Activated CD8-positive, alpha-beta memory T cell treated with anti-CD3 and anti-CD28 coated beads for 1 hour (primary cell): ENCODE measurements at regions not wholly inside any gene's neighbourhood (a gene's known extent, or its start where the extent isn't known, plus 50 kb on each side); places are given as distances from the start of the nearest gene placed in this dataset.
"Not testable (repeated sequence)": the region's sequence is repeated elsewhere in the genome, so short reads cannot be mapped to it uniquely, and the experiment has no call there.

Source experiments
- DNase-seq, 2 donors: peaks; one replicate each; pipeline ENCODE4 v3.0.0-alpha.2; 2020; ENCODE audit warnings: low read depth in 1 of 2; ENCODE audit errors: extremely low read depth in 1 of 2

DNA sequence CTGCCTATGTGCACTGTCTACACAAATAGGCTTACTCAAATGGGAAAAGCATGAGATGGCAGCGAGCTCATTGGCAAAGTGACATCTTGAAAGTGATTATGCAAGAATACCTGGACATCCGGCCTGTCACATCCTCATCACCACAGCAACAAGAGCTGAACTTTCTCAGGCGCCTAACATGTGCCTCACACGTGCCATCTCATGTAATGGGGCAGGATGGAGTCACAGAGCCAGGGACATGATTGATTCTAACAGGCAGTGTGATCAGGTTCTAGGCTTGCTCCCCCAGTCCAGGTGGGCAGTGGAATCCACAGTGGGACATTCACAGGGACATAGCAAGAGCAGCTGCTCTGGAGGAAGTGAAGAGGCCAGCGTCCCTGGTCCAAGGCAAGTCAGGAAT lies 192.3 kb upstream of the SSTR4 start:
- DNase-seq: no peak

DNA sequence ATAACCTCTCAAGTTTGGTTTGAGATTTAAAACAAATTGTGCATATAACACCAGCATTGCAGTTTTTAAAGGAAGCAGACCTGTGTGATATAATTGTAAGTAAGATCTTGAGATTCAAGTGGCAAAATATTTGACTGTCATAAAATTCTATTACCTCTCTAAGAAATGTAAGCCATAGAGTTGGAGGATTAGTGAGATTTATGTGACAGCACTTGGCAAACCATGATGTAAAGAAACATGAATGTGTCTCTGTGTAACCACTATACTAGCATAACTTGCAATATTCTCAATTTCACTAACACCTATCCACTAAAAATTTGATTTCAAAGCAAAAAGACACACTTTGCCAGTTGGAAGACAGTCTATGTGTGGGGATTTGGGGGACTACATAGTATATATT lies 190.2 kb upstream of the SSTR4 start:
- no peak for DNase-seq

DNA sequence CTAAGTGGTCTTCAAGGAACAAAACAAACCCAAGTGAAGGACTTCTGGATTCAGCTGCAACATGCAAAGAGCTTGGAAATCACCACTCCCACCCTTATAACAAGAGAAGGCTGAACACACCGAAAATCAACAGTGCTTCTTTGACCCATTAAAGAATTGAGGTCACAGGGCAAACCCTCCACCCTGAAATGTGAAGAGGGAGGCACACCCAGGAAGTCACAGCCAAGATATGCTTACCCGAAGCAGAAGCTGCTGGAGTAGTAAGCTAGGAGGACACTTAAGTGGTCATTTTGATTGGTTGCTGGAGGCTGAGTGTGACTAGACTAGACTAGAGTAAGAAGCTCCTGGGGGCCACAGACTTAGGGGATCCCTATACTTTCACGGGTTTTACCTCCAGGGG lies 188.2 kb upstream of the SSTR4 start:
- no peak for DNase-seq

DNA sequence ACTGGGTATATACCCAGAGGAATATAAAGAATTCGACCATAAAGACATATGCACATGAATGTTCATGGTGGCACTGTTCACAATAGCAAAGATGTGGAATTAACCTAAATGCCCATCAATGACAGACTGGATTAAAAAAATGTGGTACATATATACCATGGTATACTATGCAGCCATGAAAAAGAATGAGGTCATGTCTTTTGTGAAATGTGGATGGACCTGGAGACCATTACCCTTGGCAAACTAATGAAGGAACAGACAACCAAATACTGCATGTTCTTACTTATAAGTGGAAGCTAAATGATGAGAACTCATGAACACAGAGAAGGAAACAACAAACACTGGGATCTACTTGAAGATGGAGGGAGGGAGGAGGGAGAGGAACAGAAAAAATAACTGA lies 186.7 kb upstream of the SSTR4 start:
- no peak for DNase-seq

DNA sequence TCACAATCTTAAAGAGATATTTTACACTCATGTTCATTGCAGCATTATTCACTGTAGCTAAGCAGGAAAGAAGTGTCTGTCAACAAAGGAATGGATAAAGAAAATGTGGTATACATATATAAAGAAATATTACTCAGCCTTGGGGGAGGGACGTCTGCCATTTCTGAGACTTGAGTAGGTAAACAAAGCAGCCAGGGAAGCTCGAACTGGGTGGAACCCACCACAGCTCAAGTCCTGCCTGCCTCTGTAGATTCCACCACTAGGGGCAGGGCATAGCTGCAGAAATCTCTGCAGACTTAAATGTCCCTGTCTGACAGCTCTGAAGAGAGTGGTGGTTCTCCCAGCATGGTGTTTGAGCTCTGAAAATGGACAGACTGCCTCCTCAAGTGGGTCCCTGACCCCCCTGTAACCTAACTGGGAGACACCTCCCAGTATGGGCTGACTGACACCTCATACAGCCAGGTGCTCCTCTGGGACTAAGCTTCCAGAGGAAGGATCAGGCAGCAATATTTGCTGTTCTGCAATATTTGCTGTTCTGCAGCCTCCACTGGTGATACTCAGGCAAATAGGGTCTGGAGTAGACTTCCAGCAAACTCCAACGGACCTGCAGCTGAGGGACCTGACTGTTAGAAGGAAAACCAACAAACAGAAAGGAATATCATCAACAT lies 183.3 kb upstream of the SSTR4 start:
- not testable (repeated sequence) for DNase-seq

DNA sequence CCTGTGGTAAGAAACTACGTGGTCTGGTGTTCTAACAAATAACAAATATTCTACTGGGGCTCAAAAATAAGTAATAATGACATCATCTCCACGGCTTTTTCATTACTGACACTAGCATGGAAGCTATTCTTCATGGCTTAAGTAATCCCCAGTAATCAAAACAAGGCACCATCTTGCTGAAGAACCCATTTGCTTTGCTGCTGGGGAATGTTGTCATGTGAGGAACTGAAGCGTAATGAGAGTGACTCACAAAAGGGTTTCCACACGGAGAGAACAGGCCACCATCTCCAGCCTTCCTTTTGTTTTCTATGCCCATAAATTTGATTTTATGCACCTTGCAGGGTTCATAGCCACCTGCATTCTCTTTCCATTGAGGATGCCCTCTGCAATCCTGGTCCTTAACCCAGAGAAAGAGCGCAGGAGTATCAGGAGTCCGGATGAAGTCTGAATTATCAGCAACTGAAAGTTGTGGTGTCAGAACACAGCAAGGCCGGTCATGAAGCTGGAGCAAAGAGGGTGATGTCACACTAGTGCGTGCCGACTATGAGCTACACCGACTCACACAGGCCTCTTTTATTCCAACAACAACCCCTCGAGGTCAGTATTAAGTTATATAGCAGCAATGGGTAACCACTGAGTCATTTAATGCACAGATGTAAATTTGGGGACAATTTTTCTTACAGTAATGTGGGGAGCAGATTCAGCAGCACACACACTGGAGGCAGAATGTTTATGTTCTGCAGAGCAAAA lies 173.7 kb upstream of the SSTR4 start:
- DNase-seq: no peak

DNA sequence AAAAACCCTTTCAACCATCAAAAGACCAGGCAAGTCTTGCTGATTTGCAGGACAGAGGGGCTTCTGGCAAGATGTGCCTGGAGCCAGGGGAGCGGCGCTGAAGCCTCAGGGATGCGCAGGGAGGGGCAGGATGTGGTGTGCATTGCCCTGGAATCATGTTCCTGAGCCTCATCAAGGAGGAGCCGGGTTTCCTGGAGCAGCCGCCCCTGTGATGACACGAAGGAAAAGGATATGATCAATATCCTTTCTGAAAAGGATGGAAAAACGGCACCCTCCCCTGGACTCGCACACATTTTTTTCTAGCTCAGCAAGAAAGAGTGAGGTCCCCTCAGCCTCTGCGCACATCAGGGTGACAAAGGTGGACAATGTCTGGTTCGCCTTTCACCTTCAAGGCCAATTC lies 173.1 kb upstream of the SSTR4 start:
- DNase-seq: no peak

DNA sequence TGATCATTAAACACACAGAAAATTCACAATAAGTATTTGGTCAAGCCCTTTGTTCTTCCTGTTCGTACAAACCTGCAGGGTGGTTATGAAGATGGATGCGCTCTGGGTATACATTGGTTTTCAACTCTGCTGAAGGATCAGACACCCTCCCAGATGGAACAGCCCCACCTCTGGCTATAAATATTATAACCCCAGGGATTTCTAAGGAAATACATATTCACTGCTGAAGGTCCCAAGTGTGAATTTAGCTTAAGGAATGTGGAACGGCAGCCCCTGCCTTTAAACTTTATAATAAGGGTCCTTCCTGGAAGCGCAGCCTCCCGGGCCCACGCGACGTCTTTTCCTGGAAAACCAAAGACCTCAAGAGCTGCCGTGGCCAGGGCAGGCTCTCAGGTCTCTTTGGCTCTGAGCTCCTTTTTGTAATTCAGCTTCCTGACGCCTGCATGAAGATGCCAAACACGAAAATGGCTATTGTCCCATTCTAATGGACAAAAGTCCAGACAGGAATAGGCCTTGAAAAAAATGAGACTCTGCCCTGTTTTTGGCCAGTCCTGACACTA lies 172.4 kb upstream of the SSTR4 start:
- no peak for DNase-seq

DNA sequence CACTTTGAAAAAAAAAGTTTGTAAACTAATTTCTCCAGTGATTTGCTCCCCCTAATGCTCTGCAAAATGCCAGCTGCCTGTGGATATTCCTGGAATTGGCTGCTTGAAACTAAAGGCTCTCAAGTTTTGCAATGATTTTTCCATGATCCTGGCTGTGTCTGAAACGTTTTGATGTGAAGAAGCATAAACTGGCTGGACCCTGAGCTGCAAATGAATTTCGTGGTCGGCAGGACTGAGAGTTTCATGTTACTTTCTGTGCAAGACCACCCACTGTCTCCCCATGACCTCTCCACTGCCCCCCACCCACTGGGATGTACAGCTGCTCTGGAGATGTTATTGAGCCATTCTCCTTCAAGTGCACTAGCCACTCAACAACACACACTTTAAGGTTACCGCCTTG lies 171.3 kb upstream of the SSTR4 start:
- DNase-seq: no peak

DNA sequence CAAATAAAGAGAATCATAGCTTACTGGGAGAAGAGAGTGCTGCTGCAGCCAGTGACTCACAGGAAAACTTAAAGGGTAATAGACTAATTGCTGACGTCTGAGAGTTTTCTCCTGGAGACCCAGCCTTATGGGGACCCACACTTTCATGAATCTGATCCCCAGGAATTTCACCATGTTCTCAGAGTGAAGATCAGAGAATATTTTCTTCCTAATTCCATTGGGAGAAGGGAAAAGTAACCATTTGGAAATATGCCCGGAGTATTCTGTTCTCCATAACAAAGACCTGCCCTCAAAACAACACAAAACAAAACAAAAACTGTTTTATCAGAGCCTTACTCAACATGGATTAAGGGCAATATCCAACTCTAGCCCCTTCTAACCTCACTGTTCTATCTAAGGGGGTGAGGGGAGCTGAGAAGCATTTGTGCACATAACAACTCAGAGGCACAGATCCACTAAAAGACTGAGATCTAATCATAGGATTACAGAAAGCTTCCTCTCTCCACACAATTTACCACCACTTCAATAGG lies 168.2 kb upstream of the SSTR4 start:
- DNase-seq: no peak

DNA sequence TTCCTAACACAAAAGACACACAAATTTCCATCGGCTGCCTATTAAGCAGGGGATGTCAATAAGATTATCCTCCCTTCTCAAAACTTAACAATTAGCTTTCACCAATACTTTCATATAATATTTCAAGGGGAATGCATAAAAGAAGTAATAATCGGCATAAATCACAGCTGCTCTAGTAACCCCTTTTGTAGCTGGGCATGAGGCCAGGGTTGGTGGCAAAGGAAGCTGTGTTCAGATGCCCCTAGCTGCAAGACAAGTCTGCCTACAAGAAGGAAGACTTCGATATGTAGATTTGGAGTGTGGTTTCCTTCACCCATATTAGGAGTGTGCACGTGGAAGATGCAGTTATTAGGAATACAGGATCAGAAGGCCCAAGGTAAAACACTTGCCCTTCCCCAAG lies 156.9 kb upstream of the SSTR4 start:
- no peak for DNase-seq

DNA sequence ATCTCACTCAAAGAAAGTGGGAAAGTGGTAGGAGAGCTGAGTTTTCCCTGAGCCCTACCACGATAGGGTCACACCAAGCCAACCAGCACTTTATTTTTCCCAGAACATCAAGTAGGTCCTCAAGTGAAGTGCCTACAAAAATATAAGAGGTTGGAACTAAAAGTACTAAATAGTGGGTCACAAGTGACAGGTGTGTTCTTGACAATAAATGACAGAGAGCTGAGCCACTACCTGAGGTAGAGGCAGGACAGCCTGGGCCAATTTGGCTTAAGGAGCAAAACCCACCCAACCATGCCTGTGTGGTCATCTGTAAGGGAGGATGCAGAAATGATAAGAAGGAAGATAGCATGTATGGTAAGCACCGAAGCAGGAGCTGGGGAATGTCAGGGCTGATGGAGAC lies 154.8 kb upstream of the SSTR4 start:
- DNase-seq: no peak

DNA sequence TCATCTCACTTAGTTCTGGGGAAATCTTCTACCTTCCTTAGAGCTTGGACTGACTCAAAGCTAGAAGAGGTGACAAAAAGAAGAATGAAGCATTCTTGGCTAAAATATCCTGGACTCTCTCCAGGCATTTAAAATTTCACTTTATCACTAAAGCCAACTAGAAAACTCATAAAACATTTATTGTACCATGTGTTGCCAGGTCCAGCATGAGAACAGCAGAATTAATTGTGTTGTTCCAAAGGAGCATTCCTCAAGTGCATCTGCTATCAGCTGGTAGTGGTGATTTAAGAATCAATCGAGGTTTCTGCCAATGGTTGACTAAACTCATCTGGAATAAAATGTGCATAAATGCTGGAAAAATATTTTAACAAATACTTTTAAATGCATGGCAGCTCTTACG lies 147.3 kb upstream of the SSTR4 start:
- DNase-seq: no peak

DNA sequence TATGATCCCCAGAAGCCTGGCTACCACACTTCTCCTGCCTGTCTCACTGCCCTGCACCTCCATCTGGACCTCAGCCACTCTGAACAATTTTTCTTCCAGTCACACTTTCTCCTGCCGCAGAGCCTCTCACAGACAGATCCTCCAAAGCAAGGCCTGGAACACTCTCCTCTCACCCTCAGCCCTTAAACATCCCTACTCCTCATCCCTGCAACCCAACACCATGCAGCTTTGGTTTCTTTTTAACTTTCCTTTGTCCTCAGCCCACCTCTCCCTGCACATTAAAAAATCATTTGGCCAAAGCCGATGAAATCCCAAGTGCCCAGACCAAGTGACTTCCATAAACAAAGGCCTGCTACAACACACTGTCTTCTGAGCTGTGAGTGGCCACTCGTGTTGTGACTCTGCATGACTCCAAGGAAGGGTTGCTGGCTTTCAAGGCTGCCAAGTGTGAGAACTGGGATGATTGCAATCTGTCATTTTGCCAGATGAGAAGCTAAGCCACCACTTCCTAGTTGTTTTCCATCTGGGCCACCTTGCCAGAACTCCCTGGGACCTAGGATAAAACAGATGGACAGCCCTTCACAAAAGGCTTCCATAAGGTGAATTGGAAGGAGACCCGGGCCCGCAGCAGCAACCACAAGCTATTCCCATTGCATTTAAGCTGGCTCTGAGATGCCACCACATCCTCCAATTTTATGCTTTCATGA lies 144.4 kb upstream of the SSTR4 start:
- no peak for DNase-seq

DNA sequence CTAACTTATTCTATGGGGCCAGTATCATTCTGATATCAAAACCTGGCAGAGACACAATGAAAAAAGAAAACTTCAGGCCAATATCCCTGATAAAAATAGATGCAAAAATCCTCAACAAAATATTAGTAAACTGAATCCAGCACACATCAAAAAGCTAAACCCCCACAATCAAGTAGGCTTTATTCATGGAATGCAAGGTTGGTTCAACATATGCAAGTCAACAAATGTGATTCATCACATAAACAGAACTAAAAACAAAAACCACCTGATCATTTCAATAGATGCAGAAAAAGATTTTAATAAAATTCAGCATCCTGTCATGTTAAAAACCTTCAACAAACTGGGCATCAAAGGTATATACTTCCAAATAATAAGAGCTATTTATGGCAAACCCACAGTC lies 133.9 kb upstream of the SSTR4 start:
- no peak for DNase-seq

DNA sequence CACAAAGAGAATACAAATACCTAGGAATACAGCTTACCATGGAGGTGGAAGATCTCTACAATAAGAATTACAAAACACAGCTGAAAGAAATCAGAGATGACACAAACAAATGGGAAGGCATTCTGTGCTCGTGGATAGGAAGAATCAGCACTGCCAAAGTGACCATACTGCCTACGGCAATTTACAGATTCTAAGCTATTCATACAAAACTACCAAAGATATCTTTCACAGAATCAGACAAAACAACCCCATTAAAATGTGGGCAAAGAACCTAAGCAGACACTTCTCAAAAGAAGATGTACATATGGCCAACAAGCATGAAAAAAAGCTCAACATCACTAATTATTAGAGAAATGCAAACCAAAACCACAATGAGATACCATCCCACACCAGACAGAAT lies 133.2 kb upstream of the SSTR4 start:
- DNase-seq: no peak

DNA sequence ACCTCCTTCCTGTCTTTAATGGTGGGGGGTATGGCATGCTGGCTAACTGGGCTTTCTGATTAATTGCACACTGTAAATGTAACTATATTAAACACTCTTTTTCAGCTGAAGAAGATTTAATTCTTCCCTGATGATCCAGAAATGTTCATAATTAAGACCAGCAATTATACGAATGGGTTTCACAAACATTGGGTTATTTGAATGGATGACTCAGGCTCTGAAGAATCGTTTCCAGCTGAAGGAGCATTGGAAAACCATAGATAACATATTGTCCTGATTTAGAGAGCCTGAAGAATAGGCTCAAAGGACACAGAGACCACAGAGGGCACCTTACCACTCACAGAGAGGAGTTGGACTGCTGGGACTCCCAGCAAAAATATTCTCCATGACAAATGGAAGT lies 130.7 kb upstream of the SSTR4 start:
- no peak for DNase-seq

DNA sequence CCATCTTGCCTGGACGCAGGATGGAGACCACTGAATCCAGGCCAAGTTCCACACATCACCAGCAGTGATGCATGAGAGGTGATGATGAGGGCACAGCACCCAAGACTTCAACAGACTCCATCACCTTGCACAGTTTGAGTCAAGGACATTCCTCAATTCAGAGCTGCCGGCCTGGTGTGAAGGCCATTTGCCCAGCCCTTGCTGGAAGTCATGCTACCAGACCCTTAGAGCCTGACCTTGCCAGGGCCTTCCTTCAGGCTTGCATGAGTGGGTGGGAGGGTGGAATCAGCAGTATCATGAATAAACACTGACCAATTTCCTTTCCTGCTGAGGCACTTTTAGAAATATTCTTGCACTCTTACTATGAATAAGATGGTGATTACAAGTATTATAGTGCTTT lies 130.2 kb upstream of the SSTR4 start:
- no peak for DNase-seq

DNA sequence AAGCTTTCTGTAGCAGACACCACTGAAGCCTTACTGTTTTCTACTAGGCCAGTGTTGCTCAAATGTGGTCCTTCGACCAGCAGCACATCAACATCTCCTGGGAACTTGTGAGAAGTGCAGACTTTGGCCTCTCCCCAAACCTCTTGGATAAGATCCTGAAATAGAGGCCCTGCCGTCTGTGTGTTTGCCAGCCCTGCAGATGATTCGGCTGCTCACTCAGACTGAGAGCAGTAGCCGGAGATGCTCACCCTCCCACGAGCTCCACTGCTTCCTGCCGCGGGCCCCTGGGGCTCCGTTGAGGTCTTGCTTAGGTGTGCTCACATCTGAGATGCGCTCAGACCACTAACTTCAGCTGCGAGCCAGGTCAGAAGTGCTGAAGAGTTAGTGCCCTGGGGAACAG lies 129.5 kb upstream of the SSTR4 start:
- DNase-seq: no peak

DNA sequence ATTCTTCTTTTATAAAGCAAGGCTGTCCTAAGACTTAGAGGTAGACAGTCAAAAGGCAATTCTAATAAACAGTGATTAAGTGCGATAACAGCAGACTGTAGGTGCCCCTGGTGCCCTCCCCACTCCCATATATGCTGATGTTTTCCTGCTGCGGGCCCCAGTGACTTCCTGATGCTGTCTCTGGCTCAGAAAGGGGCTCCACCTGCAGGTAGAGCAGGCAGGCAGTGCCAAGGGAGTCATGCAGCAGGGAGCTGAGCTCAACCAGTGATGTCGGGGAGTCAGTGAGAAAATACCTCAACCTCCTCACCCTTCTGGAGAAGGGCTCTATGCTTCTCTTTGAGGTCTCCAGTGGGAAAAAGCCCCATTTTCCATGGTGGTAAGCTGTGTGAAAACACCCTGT lies 126.7 kb upstream of the SSTR4 start:
- no peak for DNase-seq

DNA sequence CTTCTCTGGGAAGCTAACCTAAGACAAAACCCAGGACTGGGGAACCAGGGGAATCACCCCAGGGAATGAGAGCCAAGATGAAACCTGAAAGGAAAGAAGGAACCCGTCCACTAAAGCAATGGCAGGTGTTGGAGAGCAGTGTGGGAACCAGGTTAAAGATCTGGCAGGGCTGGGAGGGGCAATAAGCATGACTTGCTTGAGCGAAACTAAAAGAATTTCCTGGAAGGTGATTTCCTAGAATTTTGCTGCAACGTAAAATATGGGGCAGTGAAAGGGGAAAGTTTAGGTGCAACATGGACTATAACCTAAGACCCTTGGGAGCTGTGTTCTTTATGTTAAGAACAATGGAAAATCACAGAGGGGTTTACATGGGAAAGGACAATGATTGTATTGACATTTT lies 126.2 kb upstream of the SSTR4 start:
- no peak for DNase-seq

DNA sequence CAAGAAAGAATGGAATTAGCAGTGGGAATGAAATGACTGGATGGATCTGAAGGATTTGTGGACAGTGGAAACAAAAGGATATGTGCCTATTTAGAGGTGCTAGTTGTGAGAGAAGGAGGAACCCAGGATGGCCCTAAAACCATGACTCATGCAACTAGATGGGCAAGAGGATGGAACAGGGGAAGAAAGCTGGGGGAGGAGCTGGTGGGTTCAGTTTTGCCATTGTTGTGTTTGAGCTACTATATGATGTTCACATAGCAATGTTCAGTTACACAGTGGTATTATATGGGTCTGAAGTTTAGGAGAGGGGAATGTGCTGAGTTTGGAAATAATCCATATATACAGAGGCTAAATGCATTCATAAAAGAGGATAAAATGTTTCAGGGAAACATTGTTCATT lies 125.7 kb upstream of the SSTR4 start:
- no peak for DNase-seq
